MV-4-11 (cell line): ENCODE measurements at regions not wholly inside any gene's neighbourhood (a gene's known extent, or its start where the extent isn't known, plus 50 kb on each side); places are given as distances from the start of the nearest gene placed in this dataset.

Experiments
- DNase-seq: peaks from one replicate; lab custom pipeline; 2025; lab: John Stamatoyannopoulos, UW

- DNase-seq, result no peak
Observed at GRCh38 chr4:81773557-81773956, 301.9 kb upstream of the RASGEF1B start.

- no peak for DNase-seq
Observed at GRCh38 chr4:81771721-81772120, 300.0 kb upstream of the RASGEF1B start.

- no peak for DNase-seq
Observed at GRCh38 chr4:81769244-81769643, 297.5 kb upstream of the RASGEF1B start.

GRCh38 chr4:81758574-81759264 lies 287.0 kb upstream of the RASGEF1B start:
- peak; percentile 60 for DNase-seq

DNA sequence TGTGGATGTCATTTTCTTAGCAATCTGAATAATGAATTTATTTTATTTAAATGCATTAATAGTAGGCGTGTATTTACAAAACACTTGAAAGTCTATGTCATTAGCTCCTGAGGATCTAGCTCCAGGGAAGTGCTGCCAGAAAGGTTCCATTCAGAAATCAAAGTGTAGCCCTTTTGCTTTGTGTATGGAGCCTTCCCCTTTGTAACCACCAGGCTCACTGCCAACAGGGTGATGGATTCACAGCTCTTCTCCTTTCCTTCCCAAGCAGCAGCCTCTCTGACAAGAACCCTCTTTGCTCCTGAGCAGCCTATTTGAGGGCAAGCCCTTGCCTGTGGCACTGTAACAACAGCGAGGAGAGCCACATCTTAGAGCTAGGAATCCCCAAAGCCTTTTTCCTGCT lies 286.0 kb upstream of the RASGEF1B start:
- DNase-seq, result no peak

DNA sequence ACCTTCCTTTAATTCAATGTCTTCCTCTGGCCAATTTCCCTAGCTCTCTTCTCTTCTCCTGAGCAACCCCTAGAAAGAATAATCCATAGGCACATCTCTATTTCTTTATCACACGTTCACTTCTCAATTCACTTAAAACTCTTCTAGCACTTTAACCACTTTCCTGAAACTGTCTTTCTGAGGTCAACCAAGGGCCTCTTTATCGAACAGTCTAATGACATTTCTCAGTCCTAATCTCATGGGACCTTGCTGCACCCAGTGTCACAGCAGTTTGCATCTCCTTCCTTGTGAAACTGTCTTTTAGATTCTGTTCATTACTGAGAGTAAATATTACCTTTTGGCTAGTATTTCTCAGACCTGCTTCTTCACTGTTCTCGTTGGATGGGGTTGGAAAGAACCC lies 285.3 kb upstream of the RASGEF1B start:
- DNase-seq, result no peak

DNA sequence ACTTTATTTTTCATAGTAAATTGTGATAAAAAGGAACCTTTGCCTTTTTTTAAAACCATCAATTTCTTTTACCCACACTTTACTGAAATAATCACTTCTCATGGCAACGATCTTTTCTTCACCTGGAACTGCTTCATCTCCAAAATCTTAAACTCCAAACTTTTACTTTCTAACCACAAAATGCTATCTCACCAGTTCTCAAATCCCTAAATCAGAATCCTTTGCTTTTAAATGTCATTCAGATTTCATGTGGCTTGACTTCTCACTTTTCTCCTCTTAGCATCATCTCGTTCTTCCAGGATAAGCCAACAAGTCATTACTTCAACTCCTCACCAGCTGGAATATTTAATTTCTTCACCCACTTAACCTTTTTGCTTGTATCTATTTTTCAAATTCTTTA lies 284.3 kb upstream of the RASGEF1B start:
- DNase-seq, result no peak

DNA sequence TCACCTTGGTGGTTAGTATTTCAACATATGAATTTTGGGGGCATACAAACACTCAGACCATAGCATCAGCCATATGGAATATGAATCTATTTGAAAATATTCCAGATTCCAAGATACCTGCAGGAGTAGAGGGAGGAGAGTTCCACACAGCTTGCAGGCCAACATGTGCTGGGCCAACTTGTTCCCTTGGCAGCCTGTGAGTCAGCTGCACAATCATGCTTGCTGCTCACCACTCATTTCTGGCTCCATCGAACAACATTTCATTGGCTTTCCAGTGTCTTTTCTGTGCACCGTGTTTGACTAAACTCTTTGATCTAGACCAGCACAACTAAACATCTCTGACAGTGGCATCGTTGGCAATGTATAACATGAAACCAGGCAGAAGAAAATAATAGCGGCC lies 282.5 kb upstream of the RASGEF1B start:
- DNase-seq, result no peak

- DNase-seq, result no peak
Observed at GRCh38 chr4:81751531-81752289, 280.0 kb upstream of the RASGEF1B start.

GRCh38 chr4:81747242-81747930 lies 275.7 kb upstream of the RASGEF1B start:
- peak; percentile 85 for DNase-seq

DNA sequence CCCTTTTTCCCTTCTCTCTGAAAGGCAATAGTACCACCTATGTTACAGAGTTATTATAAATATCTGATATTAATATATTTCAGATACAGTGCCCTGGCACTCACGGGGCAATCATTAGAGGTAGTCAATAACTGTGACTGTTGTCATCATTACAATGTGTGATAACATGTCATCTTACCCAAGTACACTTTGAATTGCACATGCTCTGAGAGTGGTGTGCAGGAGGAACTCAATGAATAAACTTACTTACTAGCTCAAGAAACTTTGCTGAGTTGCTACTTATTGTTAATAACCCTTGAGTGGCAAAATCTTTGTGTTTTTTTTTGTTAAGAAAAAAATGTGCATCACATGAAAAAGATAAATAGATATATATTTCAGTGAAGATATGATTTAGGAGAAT lies 275.1 kb upstream of the RASGEF1B start:
- DNase-seq, result no peak

DNA sequence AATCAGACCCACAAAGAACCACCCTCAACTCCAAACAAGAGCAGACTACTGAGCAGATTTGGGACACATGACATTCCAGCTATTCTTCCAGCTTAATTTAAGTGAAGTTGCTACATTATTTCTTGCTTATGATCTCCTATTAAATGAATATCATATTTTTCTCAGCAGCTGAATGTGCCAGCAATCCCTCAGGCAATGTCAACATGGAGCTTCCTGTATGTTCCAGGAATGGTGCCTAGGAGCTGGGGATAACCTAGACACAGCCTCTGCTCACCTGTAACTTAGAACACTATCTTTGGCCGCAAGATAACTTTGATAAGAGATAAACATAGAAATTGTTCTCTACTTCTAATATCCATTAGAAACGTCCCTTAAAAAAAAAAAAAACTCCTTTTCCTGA lies 274.4 kb upstream of the RASGEF1B start:
- DNase-seq, result no peak

- no peak for DNase-seq
Observed at GRCh38 chr4:81745050-81745449, 273.3 kb upstream of the RASGEF1B start.

DNA sequence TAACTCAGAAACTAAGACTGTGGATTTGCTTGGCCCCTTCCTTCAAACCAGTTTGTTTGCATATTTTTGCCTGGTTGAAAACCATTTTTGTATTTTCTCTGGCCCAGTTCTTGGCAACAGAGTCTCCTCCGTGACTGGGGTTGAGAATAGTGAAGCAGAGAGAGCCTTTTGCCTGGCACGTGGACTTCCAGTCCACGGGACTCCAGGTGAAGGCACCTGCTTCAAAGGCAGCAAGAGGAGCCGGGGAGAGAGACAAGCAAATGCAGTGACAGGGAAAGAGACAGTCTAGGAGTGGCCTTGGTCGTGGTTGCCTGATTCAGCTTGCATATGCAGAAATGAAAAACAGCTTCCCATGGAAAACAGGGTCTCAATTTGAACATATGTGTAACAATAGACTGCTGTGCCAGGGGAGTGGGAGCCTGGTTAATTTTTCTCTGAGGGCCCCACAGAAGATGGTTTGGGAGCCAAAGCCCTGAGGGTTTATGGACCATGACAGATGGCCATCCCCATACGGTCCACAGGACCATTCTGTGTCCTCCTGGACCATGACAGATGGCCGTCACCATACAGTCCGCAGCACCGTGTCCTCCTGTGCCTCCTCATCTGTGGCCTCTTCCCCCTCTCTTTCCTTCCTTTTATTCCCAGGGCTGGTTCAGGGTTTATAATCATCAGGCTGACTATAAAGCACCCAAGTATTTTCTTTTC lies 272.2 kb upstream of the RASGEF1B start:
- DNase-seq, result no peak

DNA sequence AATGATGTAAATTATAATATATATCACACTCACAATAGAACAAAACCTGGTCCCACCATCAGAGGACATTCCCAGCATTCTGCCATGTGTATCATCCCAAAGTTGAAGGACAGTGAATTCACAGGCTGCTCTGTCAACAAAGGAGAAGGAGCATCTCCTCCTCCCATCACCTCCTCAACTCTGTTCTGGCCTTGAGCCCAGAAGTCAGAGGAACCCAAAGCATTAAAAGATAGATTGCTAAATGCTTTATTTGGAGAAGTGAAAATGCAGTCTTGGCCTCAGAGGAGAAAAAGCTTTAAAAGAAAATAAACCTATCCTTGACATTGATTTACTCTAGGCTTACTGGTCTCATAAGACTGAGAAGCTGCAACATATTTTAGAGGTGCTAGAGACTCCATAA lies 268.8 kb upstream of the RASGEF1B start:
- peak; percentile 74 for DNase-seq

GRCh38 chr4:81738891-81739290 lies 267.2 kb upstream of the RASGEF1B start:
- DNase-seq, result no peak

- no peak for DNase-seq
Observed at GRCh38 chr4:81737865-81738559, 266.3 kb upstream of the RASGEF1B start.

- DNase-seq, result no peak
Observed at GRCh38 chr4:81736324-81736723, 264.6 kb upstream of the RASGEF1B start.

GRCh38 chr4:81732980-81733379 lies 261.3 kb upstream of the RASGEF1B start:
- DNase-seq, result no peak

- DNase-seq, result no peak
Observed at GRCh38 chr4:81724925-81725329, 253.2 kb upstream of the RASGEF1B start.

- no peak for DNase-seq
Observed at GRCh38 chr4:81723927-81724587, 252.3 kb upstream of the RASGEF1B start.
